Right lobe of liver (tissue), 6 donors: ENCODE measurements at regions not wholly inside any gene's neighbourhood (a gene's known extent, or its start where the extent isn't known, plus 50 kb on each side); places are given as distances from the start of the nearest gene placed in this dataset.

Source experiments
- ATAC-seq, 4 donors: fragments of 200-7000 bp; cut with Tn5 transposase; one replicate each; pipeline ENCODE4 v1.9.1; 2020; ENCODE audit warnings: mild to moderate bottlenecking in 4 of 4, moderate library complexity in 4 of 4
- DNase-seq, 3 donors: peaks; one replicate each; pipeline ENCODE4 v3.0.0-alpha.2; 2020
- H3K27ac ChIP-seq, 3 donors: fragments of 200-600 bp; one replicate each; pipeline ENCODE4 v1.8.0; 2022
- H3K27me3 ChIP-seq, 2 donors: fragments of 200-600 bp; one replicate each; pipeline ENCODE4 v1.8.0; 2022
- H3K36me3 ChIP-seq, 4 donors: fragments of 200-600 bp; sonication (generic) in 1 of 4; one replicate each; pipeline versions ENCODE4 v1.5.1 to v1.8.0; 2017 to 2022; ENCODE audit warnings: control low read depth in 1 of 4
- H3K4me1 ChIP-seq, 4 donors: fragments of 200-600 bp; sonication (generic) in 1 of 4; one replicate each; pipeline versions ENCODE4 v1.5.1 to v1.8.0; 2017 to 2022; ENCODE audit warnings: control low read depth in 1 of 4
- H3K4me3 ChIP-seq, 3 donors: fragments of 200-600 bp; one replicate each; pipeline ENCODE4 v1.8.0; 2022
- H3K9me3 ChIP-seq, 4 donors: fragments of 200-600 bp; sonication (generic) in 1 of 4; one replicate each; pipeline versions ENCODE4 v1.5.1 to v1.8.0; 2017 to 2022; ENCODE audit warnings: control low read depth in 1 of 4
- CTCF ChIP-seq, 4 donors: fragments of 200-600 bp in 3 of 4; fragments of 450-650 bp in 1 of 4; IDR thresholded peaks; one replicate each; pipeline versions ENCODE4 v1.5.1 to v1.8.0; 2016 to 2022; ENCODE audit warnings: antibody characterized with exemption in 4 of 4, mild to moderate bottlenecking in 2 of 4
- POLR2A ChIP-seq: fragments of 450-650 bp; IDR thresholded peaks from one replicate; pipeline ENCODE4 v1.6.1; 2017; ENCODE audit warnings: antibody characterized with exemption, mild to moderate bottlenecking
- WGBS: methylation state at CpG from one replicate; pipeline ENCODE4 v1.1.6; 2018; ENCODE audit warnings: low coverage, low lambda C conversion rate; ENCODE audit not compliant: insufficient coverage; ENCODE audit errors: missing lambda C conversion rate; 5-methylcytosine and 5-hydroxymethylcytosine counted together
- intact Hi-C, 2 donors: fragments of 100-400 bp; cut with DNase I; formaldehyde crosslinking; loops; one replicate each; pipeline versions ENCODE4 v1.11.2 to v1.14.1; 2022
- donor health status: DM: no; HTN: yes; CAD: no.
- donor health status: DM: no; HTN: no; CAD: no.
- donor health status: DM: no; HTN: no; CAD: no.
- donor health status: DM: no; HTN: yes; CAD: no.
- donor health status: DM: no; HTN: yes; CAD: no.

- Histone ChIP-seq H3K4me3 (no peak overlapping the region), H3K4me1 (no peaks in the 10 kb centered on the region), H3K27ac (no peak overlapping the region), H3K9me3 (no peaks in the 10 kb centered on the region), H3K36me3 (no peaks in the 10 kb centered on the region), H3K27me3 (no peaks in the 10 kb centered on the region)
- ATAC-seq (no peak), DNase-seq (no peak)
- intact Hi-C loops: no loop called here
- 87% methylated on average over 3 of the region's 7 CpGs for WGBS
- TF ChIP-seq POLR2A: no peak
- TF ChIP-seq CTCF (IDR thresholded peaks at IDR 0.05): no peak
These were observed 263.9 kb upstream of the STT3B start for GRCh38 chr3:31268868-31269267.

- intact Hi-C loops: no loop called here
These were observed 262.7 kb upstream of the STT3B start for GRCh38 chr3:31270010-31270409.

GRCh38 chr3:31274326-31275024 lies 258.2 kb upstream of the STT3B start:
- intact Hi-C loops: no loop called here
- H3K4me3 ChIP-seq: no peak overlapping the region
- ATAC-seq (peak in 2 of 4 donors; percentile 18 to 21), DNase-seq (no peak)
- no peaks in the 10 kb centered on the region for H3K9me3 ChIP-seq
- H3K36me3 ChIP-seq: no peaks in the 10 kb centered on the region
- 88% methylated on average over 3 of the region's 3 CpGs for WGBS
- H3K27me3 ChIP-seq: no peaks in the 10 kb centered on the region
- H3K27ac ChIP-seq: no peak overlapping the region
- TF ChIP-seq CTCF (IDR thresholded peaks at IDR 0.05): no peak
- no peak for TF ChIP-seq POLR2A
- peaks cover 0 to 10% (median 4%) of the 10 kb centered on the region in 4 donors for H3K4me1 ChIP-seq

More at GRCh38 chr3:31270010-31270409, 262.7 kb upstream of the STT3B start:
- Histone ChIP-seq H3K4me3 (no peak overlapping the region), H3K27me3 (no peaks in the 10 kb centered on the region), H3K27ac (no peak overlapping the region), H3K9me3 (no peaks in the 10 kb centered on the region), H3K36me3 (no peaks in the 10 kb centered on the region), H3K4me1 (peaks cover 0 to 8% (median 2%) of the 10 kb centered on the region in 4 donors)
- no peak for TF ChIP-seq CTCF (IDR thresholded peaks at IDR 0.05)
- TF ChIP-seq POLR2A: no peak
- DNase-seq: no peak
- no peak for ATAC-seq

- Histone ChIP-seq H3K36me3 (no peaks in the 10 kb centered on the region), H3K27me3 (no peaks in the 10 kb centered on the region), H3K4me3 (no peak overlapping the region), H3K4me1 (peaks cover 0 to 10% (median 4%) of the 10 kb centered on the region in 4 donors), H3K27ac (peak overlapping the region in 1 of 3 donors; percentile 6), H3K9me3 (no peaks in the 10 kb centered on the region)
- ATAC-seq (peak; percentile 79 to 89 (median 83)), DNase-seq (peak in 1 of 3 donors; percentile 33)
- WGBS: 12% methylated on average over 3 of the region's 3 CpGs
- TF ChIP-seq POLR2A (no peak), CTCF (IDR thresholded peaks at IDR 0.05) (no peak)
- intact Hi-C loops: no loop called here
These were observed 257.6 kb upstream of the STT3B start for GRCh38 chr3:31275038-31275572.
